ENCODE measurements at regions not wholly inside any gene's neighbourhood (a gene's known extent, or its start where the extent isn't known, plus 50 kb on each side); places are given as distances from the start of the nearest gene placed in this dataset.

GRCh38 chr6:156065849-156066248 is 610.2 kb upstream of the NOX3 start:
- DNase-seq, result no peak
- intact Hi-C loops (cut with DNase I; ENCODE audit: low total_unique reads), result no loop called here
- H3K36me3 ChIP-seq, result no peaks in the 10 kb centered on the region

GRCh38 chr6:156062091-156062563 is 606.5 kb upstream of the NOX3 start:
- Histone ChIP-seq H3K4me3 (no peak overlapping the region), H3K27me3 (no peaks in the 10 kb centered on the region), H3K36me3 (no peaks in the 10 kb centered on the region), H3K9me3 (no peaks in the 10 kb centered on the region), H3K4me1 (no peaks in the 10 kb centered on the region), H3K27ac (no peak overlapping the region)
- no peak for DNase-seq
- TF ChIP-seq EP300 (IDR thresholded peaks at IDR 0.05; ENCODE audit: low read depth) (no peak), CTCF (IDR thresholded peaks at IDR 0.05) (no peak), POLR2A (IDR thresholded peaks at IDR 0.05) (no peak), POLR2AphosphoS5 (IDR thresholded peaks at IDR 0.05) (no peak)
- intact Hi-C loops (cut with DNase I; ENCODE audit: low total_unique reads), result loop anchor here (5.0 kb wide), 1 partner anchor 1645 kb away; no protein-coding TSS in a partner anchor
- in situ Hi-C loops (cut with MboI; ENCODE audit: low pct_ligation_motif_present in 1 of 4, low pct_unique_long_range_greater_than_20kb in 1 of 4, low sequenced_read_pairs in 3 of 4), result no loop called here
- 61 to 67% methylated on average over 2 of the region's 2 CpGs for WGBS, 2 donors (ENCODE audit: low coverage in 1 of 2)

More at GRCh38 chr6:156065849-156066248, 610.2 kb upstream of the NOX3 start:
- Histone ChIP-seq H3K4me1 (no peaks in the 10 kb centered on the region), H3K9me3 (no peaks in the 10 kb centered on the region), H3K4me3 (no peak overlapping the region), H3K27ac (no peak overlapping the region), H3K27me3 (no peaks in the 10 kb centered on the region)
- WGBS, 2 donors (ENCODE audit: low coverage in 1 of 2), result 43 to 57% methylated on average over 2 to 3 of the region's 3 CpGs
- TF ChIP-seq CTCF (IDR thresholded peaks at IDR 0.05) (no peak), POLR2AphosphoS5 (IDR thresholded peaks at IDR 0.05) (no peak), EP300 (IDR thresholded peaks at IDR 0.05; ENCODE audit: low read depth) (no peak), POLR2A (IDR thresholded peaks at IDR 0.05) (no peak)
- in situ Hi-C loops (cut with MboI; ENCODE audit: low pct_ligation_motif_present in 1 of 4, low pct_unique_long_range_greater_than_20kb in 1 of 4, low sequenced_read_pairs in 3 of 4), result no loop called here

- no peak for DNase-seq
- no peaks in the 10 kb centered on the region for H3K4me1 ChIP-seq
- no peak overlapping the region for H3K27ac ChIP-seq
- intact Hi-C loops (cut with DNase I; ENCODE audit: low total_unique reads) (loop anchor here (5.0 kb wide), 1 partner anchor 1646 kb away; no protein-coding TSS in a partner anchor), in situ Hi-C loops (cut with MboI; ENCODE audit: low pct_ligation_motif_present in 1 of 4, low pct_unique_long_range_greater_than_20kb in 1 of 4, low sequenced_read_pairs in 3 of 4) (no loop called here)
- H3K27me3 ChIP-seq, result no peaks in the 10 kb centered on the region
- no peak for TF ChIP-seq POLR2A (IDR thresholded peaks at IDR 0.05)
- TF ChIP-seq EP300 (IDR thresholded peaks at IDR 0.05; ENCODE audit: low read depth), result no peak
- TF ChIP-seq POLR2AphosphoS5 (IDR thresholded peaks at IDR 0.05), result no peak
- TF ChIP-seq CTCF (IDR thresholded peaks at IDR 0.05), result no peak
- no peak overlapping the region for H3K4me3 ChIP-seq
- no peaks in the 10 kb centered on the region for H3K36me3 ChIP-seq
- 75 to 94% methylated on average over 2 to 6 of the region's 6 CpGs for WGBS, 2 donors (ENCODE audit: low coverage in 1 of 2)
- peaks cover 0 to under 1% of the 10 kb centered on the region in 2 donors for H3K9me3 ChIP-seq
These were observed 605.8 kb upstream of the NOX3 start for GRCh38 chr6:156061465-156061864.

GRCh38 chr6:156060013-156060412 is 604.4 kb upstream of the NOX3 start:
- no peak overlapping the region for H3K4me3 ChIP-seq
- no peaks in the 10 kb centered on the region for H3K4me1 ChIP-seq
- no peaks in the 10 kb centered on the region for H3K36me3 ChIP-seq
- 58 to 83% methylated on average over 2 to 4 of the region's 4 CpGs for WGBS, 2 donors (ENCODE audit: low coverage in 1 of 2)
- H3K27ac ChIP-seq, result no peak overlapping the region
- TF ChIP-seq POLR2A (IDR thresholded peaks at IDR 0.05) (no peak), EP300 (IDR thresholded peaks at IDR 0.05; ENCODE audit: low read depth) (no peak), CTCF (IDR thresholded peaks at IDR 0.05) (no peak), POLR2AphosphoS5 (IDR thresholded peaks at IDR 0.05) (no peak)
- intact Hi-C loops (cut with DNase I; ENCODE audit: low total_unique reads) (loop anchor here (5.0 kb wide), 1 partner anchor 1647 kb away; no protein-coding TSS in a partner anchor), in situ Hi-C loops (cut with MboI; ENCODE audit: low pct_ligation_motif_present in 1 of 4, low pct_unique_long_range_greater_than_20kb in 1 of 4, low sequenced_read_pairs in 3 of 4) (no loop called here)
- H3K27me3 ChIP-seq, result no peaks in the 10 kb centered on the region
- no peak for DNase-seq
- peaks cover 0 to 6% of the 10 kb centered on the region in 2 donors for H3K9me3 ChIP-seq
